HG03159 (cell line): ENCODE measurements at regions not wholly inside any gene's neighbourhood (a gene's known extent, or its start where the extent isn't known, plus 50 kb on each side); places are given as distances from the start of the nearest gene placed in this dataset.
"Not testable (repeated sequence)": the region's sequence is repeated elsewhere in the genome, so short reads cannot be mapped to it uniquely, and the experiment has no call there.

Experiments
- ATAC-seq: cut with Tn5 transposase; IDR thresholded peaks from one replicate; pipeline ENCODE4 v1.9.1; 2021; ENCODE audit warnings: mild to moderate bottlenecking, moderate library complexity; ENCODE audit not compliant: unreplicated experiment

DNA sequence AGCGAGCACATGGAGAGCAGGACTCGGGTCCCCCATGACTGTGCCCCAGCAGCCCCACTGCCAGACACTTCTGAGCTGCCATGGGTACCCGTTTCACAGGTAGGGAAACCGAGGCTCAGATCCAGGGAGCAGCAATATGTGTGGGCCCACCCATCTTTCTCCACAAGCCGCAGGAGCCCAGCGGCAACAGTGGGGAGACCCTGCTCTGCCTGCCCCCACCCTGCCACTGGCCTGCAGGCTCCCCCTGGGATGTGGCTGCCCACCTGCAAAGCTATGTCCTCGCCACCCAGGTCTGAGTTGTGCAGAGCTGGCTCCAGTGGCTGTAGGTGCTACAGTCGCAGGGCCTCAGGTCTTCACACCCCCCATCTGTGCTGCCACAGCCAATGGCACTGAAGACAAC lies 50.6 kb upstream of the C1QTNF9B start:
- no peak for ATAC-seq

DNA sequence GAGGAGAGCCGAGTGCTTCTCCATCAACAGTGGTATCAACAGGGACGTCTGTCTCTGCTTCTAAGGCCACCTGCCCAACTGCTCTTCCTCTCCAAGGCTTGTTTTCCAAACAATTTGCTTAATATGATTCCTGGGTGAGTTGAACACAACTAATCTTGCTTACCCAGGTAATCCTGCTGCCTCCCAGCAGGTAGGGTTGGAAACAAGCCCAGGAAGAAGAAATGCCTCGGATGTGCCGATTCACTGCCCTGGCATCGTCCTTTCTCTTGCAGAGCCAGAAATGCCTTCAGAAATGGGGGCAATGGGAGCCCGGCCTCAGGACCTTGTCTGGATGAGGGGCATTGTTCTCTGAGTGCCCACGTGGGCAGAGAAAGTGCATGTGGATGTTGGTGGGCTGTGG lies 51.9 kb upstream of the C1QTNF9B start:
- no peak for ATAC-seq

DNA sequence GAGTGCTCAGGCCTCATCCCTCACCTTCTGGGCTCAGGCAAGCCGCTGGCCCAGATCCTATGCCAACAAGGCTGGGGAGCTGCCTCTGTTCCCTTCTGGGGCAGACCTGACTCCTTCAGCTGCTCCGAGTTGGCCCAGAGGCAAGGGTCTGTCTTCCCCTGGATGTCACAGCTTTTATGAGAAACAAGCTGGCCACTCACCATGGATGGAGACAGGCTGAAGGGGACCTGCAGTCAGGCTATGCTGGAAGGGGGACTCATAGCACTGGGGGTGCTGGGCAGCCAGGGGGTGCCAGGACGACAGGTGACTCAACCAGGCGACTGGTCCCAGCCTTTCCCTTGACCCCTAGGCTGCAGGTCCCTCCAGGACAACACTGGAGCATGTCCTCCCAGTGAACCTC lies 52.4 kb upstream of the C1QTNF9B start:
- no peak for ATAC-seq

- no peak for ATAC-seq
Measured at GRCh38 chr13:23950736-23951510, 53.6 kb upstream of the C1QTNF9B start.

- no peak for ATAC-seq
Measured at GRCh38 chr13:23952796-23953195, 55.5 kb upstream of the C1QTNF9B start.

DNA sequence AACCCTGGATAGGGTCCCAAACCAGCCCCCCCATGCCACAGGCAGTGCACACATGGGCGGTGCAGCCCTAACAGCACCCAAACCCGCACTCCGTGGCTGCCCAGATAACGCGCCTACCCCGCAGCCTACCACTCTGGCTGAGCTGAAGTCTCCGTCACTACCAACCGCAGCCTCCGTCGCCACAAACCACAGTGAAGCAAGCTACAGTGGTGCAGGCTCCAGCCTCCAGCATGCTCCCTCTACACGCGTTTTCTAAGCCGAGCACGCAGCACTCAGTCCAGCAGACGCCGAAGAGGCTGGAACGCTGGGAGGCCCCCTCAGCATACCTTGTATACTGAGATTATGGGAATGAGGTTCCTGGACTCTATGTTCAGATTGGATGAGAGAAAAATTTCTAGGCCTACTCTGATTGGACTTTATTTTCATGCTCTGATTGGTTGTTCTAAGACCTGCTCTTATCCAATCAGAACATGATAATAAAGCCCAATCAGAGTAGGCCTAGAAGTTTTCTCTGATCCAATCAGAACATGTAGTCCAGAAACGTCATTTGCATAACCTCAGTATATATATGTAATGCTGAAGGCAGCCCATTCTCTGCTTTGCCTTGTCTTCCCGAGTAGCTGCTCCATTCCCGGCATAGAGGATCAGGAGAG lies 56.7 kb upstream of the C1QTNF9B start:
- ATAC-seq = no peak

DNA sequence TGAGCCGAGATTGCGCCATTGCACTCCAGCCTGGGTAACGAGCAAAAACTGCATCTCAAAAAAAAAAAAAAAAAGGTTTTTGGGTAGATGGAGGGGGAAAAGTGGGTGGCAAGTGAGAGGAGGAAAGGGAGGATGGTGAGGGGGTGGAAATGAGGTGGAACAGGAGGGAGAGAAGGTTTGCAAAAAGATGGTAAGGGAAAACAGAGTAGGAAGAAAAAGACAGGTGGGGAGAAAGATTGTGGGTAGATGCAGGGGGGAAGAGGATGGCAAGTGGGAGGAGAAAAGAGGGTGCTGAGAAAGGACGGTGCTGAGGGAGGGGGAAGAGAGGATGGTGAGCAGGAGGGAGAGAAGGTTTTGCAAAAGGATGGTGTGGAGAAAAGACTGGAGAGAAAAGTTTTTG lies 57.8 kb upstream of the C1QTNF9B start:
- ATAC-seq = no peak

- no peak for ATAC-seq
Measured at GRCh38 chr13:23956106-23956505, 58.8 kb upstream of the C1QTNF9B start.

- no peak for ATAC-seq
Measured at GRCh38 chr13:23957981-23958380, 60.7 kb upstream of the C1QTNF9B start.

DNA sequence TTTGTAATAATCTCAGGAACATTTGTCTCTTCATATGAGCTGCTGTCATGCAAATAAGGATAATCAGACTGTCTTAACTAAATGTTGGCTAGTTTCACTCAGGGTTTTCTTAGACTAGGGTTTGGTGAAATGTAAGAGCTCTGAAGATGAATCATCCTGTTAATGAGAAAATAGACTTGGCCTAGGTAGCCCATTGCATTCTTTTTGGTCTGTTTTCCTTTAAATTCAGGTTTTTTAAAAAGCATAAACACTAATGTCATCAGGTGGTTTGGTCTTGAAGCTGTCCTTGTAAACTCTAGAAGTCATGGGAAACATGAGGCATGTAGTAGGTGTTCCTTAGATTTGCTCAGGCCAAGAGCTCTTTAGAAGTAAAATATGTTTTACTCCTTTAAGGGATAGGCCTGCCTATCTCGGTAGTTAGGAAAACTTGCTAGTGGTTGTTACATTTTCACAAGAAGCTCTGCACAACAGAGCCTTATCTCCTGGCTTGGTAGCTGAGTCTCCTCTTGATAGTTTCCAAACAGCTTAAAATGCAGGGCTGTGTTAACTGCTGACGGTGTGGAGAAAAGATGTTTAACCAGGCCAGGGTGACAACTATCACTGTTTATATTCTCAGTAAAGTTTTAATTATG lies 62.0 kb upstream of the C1QTNF9B start:
- ATAC-seq = no peak

DNA sequence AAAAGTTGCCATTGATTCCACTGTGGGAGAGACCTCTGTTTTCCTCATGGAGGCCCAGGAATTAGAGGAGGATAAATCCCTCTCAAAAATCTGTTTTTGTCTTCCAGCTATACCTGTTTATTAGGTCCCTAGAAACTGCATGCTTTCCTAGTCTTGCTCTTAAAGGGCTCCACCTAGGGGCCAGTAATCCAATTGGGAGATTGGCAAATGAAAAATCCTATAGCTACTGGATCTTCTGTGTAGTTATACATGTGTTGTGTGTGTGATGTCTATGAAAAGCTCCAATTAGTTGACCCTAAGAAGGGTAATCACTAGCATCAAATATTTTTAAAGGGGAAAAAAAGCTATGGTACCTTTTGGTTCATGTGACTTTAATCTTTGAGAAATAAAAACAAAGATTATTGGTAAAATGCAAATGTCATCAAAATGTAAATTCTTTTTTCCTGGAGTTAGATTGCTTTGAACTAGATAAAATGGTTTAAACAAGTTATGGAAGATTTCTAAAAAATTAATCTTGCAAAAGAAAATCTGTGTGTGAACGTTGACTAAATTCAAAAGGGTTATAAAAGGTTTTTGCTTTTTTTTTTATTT lies 63.4 kb upstream of the C1QTNF9B start:
- ATAC-seq = no peak

GRCh38 chr13:23963184-23963931 lies 66.1 kb upstream of the C1QTNF9B start:
- ATAC-seq = no peak

GRCh38 chr13:23963947-23964346 lies 66.6 kb upstream of the C1QTNF9B start:
- ATAC-seq = no peak

- ATAC-seq = no peak
Measured at GRCh38 chr13:23965346-23965745, 68.0 kb upstream of the C1QTNF9B start.

GRCh38 chr13:23966221-23966690 lies 69.0 kb upstream of the C1QTNF9B start:
- no peak for ATAC-seq

DNA sequence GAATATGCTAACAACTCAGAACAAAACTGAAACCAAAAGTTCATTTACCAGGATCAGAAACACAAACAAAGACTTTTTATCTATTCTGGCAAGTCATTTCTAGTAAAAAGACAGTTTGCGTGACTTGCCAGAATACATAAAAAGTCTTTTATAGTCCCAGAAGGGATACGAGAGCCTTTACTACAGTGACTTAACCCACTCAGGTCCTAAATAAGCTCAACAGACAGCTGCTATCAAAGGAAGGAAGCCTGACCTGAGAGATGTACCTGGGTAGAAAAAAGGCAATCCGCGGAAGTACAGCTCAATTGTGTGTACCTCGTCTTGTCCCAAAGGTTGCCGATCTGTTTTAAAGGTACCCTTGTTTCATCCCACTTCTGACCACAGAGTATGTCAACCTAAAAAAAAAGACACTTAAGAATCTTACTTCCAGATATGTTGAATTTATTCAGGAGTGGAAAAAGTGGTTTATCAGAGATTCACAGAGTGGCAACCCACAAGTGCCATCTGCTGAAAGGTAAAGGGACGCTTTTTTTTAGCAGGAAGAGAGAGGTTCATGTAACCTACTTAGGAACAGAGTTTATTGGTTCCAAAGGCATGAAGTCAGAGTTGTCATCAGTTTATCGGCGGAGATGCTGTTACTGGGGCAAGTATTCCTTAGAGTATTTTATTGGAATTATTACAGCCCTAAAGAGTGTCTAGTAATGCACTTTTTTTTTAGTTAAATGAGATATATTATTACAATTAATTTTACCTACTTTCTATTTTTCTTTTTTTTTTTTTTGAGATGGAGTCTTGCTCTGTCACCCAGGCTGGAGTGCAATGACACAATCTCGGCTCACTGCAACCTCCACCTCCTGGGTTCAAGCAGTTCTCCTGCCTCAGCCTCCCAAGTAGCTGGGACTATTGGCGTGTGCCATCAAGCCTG lies 69.7 kb upstream of the C1QTNF9B start:
- no peak for ATAC-seq

- ATAC-seq = not testable (repeated sequence)
Measured at GRCh38 chr13:23967792-23968191, 70.5 kb upstream of the C1QTNF9B start.

- no peak for ATAC-seq
Measured at GRCh38 chr13:23969647-23970046, 72.3 kb upstream of the C1QTNF9B start.

DNA sequence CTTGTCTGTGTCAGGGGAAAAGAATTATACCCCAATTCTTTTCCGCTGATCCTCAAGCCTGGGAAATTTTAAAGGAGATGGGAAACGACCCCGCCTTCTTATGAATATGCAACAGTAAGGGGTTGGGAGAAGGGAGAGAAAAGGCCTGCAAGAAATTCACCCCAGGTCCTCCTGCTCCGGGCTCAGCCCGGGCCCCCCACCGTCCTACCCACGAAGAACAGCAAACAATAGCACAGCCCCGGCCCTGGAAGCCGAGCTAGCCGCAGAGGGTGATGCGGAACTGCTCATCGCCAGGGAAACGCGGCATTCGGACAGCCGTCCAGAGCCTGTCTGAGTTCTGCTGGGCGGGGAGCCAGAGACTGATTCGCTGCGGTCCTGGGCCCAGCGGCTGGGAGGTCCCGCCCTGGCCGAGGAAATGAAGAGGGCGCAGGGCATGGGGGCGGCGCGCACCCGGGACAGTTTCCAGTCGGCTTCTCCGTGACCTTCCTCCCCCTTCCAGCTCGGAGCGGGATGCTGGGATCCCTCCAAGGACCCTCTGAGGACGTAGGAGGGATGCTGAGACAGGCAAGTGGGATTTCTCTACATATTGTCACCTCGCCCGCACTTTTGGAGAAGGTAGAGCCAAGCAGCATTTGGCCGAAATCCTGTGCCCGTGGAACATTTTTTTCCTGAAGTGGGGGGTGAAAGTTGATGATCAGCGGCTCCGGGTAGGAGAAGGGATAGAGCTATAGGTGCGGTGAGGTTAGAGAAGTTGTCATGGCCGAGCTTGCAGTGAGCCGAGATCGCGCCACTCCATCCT lies 82.3 kb upstream of the C1QTNF9B start:
- ATAC-seq = peak; percentile 60
